ENCODE measurements at regions not wholly inside any gene's neighbourhood (a gene's known extent, or its start where the extent isn't known, plus 50 kb on each side); places are given as distances from the start of the nearest gene placed in this dataset.
"Not testable (repeated sequence)": the region's sequence is repeated elsewhere in the genome, so short reads cannot be mapped to it uniquely, and the experiment has no call there.

- not testable (repeated sequence) for DNase-seq (ENCODE audit: low spot score)
Measured at GRCh38 chr17:36695710-36696109, 94.3 kb downstream of the MRM1 start.

- DNase-seq (ENCODE audit: low spot score), result no peak
Measured at GRCh38 chr17:36696805-36697204, 95.4 kb downstream of the MRM1 start.

GRCh38 chr17:36697903-36698530, 96.6 kb downstream of the MRM1 start:
- DNase-seq (ENCODE audit: low spot score), result no peak

- DNase-seq (ENCODE audit: low spot score), result no peak
Measured at GRCh38 chr17:36701429-36702099, 100.2 kb downstream of the MRM1 start.

- no peak for DNase-seq (ENCODE audit: low spot score)
Measured at GRCh38 chr17:36702636-36703035, 101.3 kb downstream of the MRM1 start.

- peak; percentile 83 for DNase-seq (ENCODE audit: low spot score)
Measured at GRCh38 chr17:36703860-36704266, 102.5 kb downstream of the MRM1 start.

GRCh38 chr17:36705283-36705795, 104.0 kb downstream of the MRM1 start:
- DNase-seq (ENCODE audit: low spot score), result no peak

- peak; percentile 40 for DNase-seq (ENCODE audit: low spot score)
Measured at GRCh38 chr17:36705874-36706731, 104.7 kb downstream of the MRM1 start.

GRCh38 chr17:36707904-36708303, 106.5 kb downstream of the MRM1 start:
- DNase-seq (ENCODE audit: low spot score), result no peak

GRCh38 chr17:36714789-36715188, 113.4 kb downstream of the MRM1 start:
- no peak for DNase-seq (ENCODE audit: low spot score)

- no peak for DNase-seq (ENCODE audit: low spot score)
Measured at GRCh38 chr17:36715951-36716350, 114.6 kb downstream of the MRM1 start.

- DNase-seq (ENCODE audit: low spot score), result no peak
Measured at GRCh38 chr17:36717088-36717487, 115.7 kb downstream of the MRM1 start.

- DNase-seq (ENCODE audit: low spot score), result no peak
Measured at GRCh38 chr17:36720131-36720530, 118.7 kb downstream of the MRM1 start.

GRCh38 chr17:36721560-36722120, 120.3 kb downstream of the MRM1 start:
- DNase-seq (ENCODE audit: low spot score), result no peak

GRCh38 chr17:36722121-36722902, 120.9 kb downstream of the MRM1 start:
- DNase-seq (ENCODE audit: low spot score), result peak; percentile 57

- DNase-seq (ENCODE audit: low spot score), result no peak
Measured at GRCh38 chr17:36722903-36723263, 121.5 kb downstream of the MRM1 start.

GRCh38 chr17:36723459-36724025, 122.2 kb downstream of the MRM1 start:
- DNase-seq (ENCODE audit: low spot score), result no peak

- no peak for DNase-seq (ENCODE audit: low spot score)
Measured at GRCh38 chr17:36726199-36726598, 124.8 kb downstream of the MRM1 start.

GRCh38 chr17:36727052-36727451, 125.7 kb downstream of the MRM1 start:
- DNase-seq (ENCODE audit: low spot score), result no peak

- DNase-seq (ENCODE audit: low spot score), result no peak
Measured at GRCh38 chr17:36727577-36727976, 126.2 kb downstream of the MRM1 start.

Data from AG08396 (cell line).